ENCODE measurements at regions not wholly inside any gene's neighbourhood (a gene's known extent, or its start where the extent isn't known, plus 50 kb on each side); places are given as distances from the start of the nearest gene placed in this dataset.

- no peak for TF ChIP-seq CTCF (IDR thresholded peaks at IDR 0.05)
These were observed 70.1 kb downstream of the ZNF330 start for GRCh38 chr4:141290771-141291170.

- TF ChIP-seq CTCF (IDR thresholded peaks at IDR 0.05) = no peak
These were observed 73.6 kb downstream of the ZNF330 start for GRCh38 chr4:141294306-141294705.

GRCh38 chr4:141301216-141301615 lies 80.5 kb downstream of the ZNF330 start:
- TF ChIP-seq CTCF (IDR thresholded peaks at IDR 0.05) = no peak

GRCh38 chr4:141302924-141303323 lies 82.2 kb downstream of the ZNF330 start:
- TF ChIP-seq CTCF (IDR thresholded peaks at IDR 0.05) = no peak

GRCh38 chr4:141304346-141304745 lies 83.7 kb downstream of the ZNF330 start:
- no peak for TF ChIP-seq CTCF (IDR thresholded peaks at IDR 0.05)

GRCh38 chr4:141306331-141306730 lies 85.6 kb downstream of the ZNF330 start:
- no peak for TF ChIP-seq CTCF (IDR thresholded peaks at IDR 0.05)

- TF ChIP-seq CTCF (IDR thresholded peaks at IDR 0.05) = peak; percentile 68
These were observed 86.6 kb downstream of the ZNF330 start for GRCh38 chr4:141307241-141307689.

- TF ChIP-seq CTCF (IDR thresholded peaks at IDR 0.05) = no peak
These were observed 89.2 kb downstream of the ZNF330 start for GRCh38 chr4:141309874-141310273.

Data from LNCAP (cell line).